ENCODE measurements at regions not wholly inside any gene's neighbourhood (a gene's known extent, or its start where the extent isn't known, plus 50 kb on each side); places are given as distances from the start of the nearest gene placed in this dataset.

GRCh38 chr1:177377866-177378265 lies 207.1 kb downstream of the BRINP2 start:
- DNase-seq (ENCODE audit: low read depth, low spot score): no peak
- in situ Hi-C loops (cut with HindIII; ENCODE audit: low pct_unique_long_range_greater_than_20kb, low sequenced_read_pairs): no loop called here

- in situ Hi-C loops (cut with HindIII; ENCODE audit: low pct_unique_long_range_greater_than_20kb, low sequenced_read_pairs): no loop called here
- no peak for DNase-seq (ENCODE audit: low read depth, low spot score)
Observed at GRCh38 chr1:177368255-177368654, 197.5 kb downstream of the BRINP2 start.

GRCh38 chr1:177366091-177366490 lies 195.3 kb downstream of the BRINP2 start:
- DNase-seq (ENCODE audit: low read depth, low spot score): no peak
- in situ Hi-C loops (cut with HindIII; ENCODE audit: low pct_unique_long_range_greater_than_20kb, low sequenced_read_pairs): no loop called here

GRCh38 chr1:177360791-177361190 lies 190.0 kb downstream of the BRINP2 start:
- DNase-seq (ENCODE audit: low read depth, low spot score): no peak
- in situ Hi-C loops (cut with HindIII; ENCODE audit: low pct_unique_long_range_greater_than_20kb, low sequenced_read_pairs): no loop called here

GRCh38 chr1:177356674-177357435 lies 186.1 kb downstream of the BRINP2 start:
- in situ Hi-C loops (cut with HindIII; ENCODE audit: low pct_unique_long_range_greater_than_20kb, low sequenced_read_pairs): no loop called here

GRCh38 chr1:177355575-177355974 lies 184.8 kb downstream of the BRINP2 start:
- in situ Hi-C loops (cut with HindIII; ENCODE audit: low pct_unique_long_range_greater_than_20kb, low sequenced_read_pairs): no loop called here
- peak; percentile 49 for DNase-seq (ENCODE audit: low read depth, low spot score)

More at GRCh38 chr1:177356674-177357435, 186.1 kb downstream of the BRINP2 start:
- no peak for DNase-seq (ENCODE audit: low read depth, low spot score)

- in situ Hi-C loops (cut with HindIII; ENCODE audit: low pct_unique_long_range_greater_than_20kb, low sequenced_read_pairs): no loop called here
- no peak for DNase-seq (ENCODE audit: low read depth, low spot score)
Observed at GRCh38 chr1:177354247-177354646, 183.5 kb downstream of the BRINP2 start.

- in situ Hi-C loops (cut with HindIII; ENCODE audit: low pct_unique_long_range_greater_than_20kb, low sequenced_read_pairs): no loop called here
- no peak for DNase-seq (ENCODE audit: low read depth, low spot score)
Observed at GRCh38 chr1:177351361-177352108, 180.8 kb downstream of the BRINP2 start.

- no peak for DNase-seq (ENCODE audit: low read depth, low spot score)
- in situ Hi-C loops (cut with HindIII; ENCODE audit: low pct_unique_long_range_greater_than_20kb, low sequenced_read_pairs): no loop called here
Observed at GRCh38 chr1:177346790-177347359, 176.1 kb downstream of the BRINP2 start.

- in situ Hi-C loops (cut with HindIII; ENCODE audit: low pct_unique_long_range_greater_than_20kb, low sequenced_read_pairs): no loop called here
- DNase-seq (ENCODE audit: low read depth, low spot score): no peak
Observed at GRCh38 chr1:177343445-177343844, 172.7 kb downstream of the BRINP2 start.

GRCh38 chr1:177341773-177342172 lies 171.0 kb downstream of the BRINP2 start:
- DNase-seq (ENCODE audit: low read depth, low spot score): no peak
- in situ Hi-C loops (cut with HindIII; ENCODE audit: low pct_unique_long_range_greater_than_20kb, low sequenced_read_pairs): no loop called here

GRCh38 chr1:177340601-177341067 lies 169.9 kb downstream of the BRINP2 start:
- DNase-seq (ENCODE audit: low read depth, low spot score): no peak
- in situ Hi-C loops (cut with HindIII; ENCODE audit: low pct_unique_long_range_greater_than_20kb, low sequenced_read_pairs): no loop called here

GRCh38 chr1:177338376-177338775 lies 167.6 kb downstream of the BRINP2 start:
- in situ Hi-C loops (cut with HindIII; ENCODE audit: low pct_unique_long_range_greater_than_20kb, low sequenced_read_pairs): no loop called here
- no peak for DNase-seq (ENCODE audit: low read depth, low spot score)

- in situ Hi-C loops (cut with HindIII; ENCODE audit: low pct_unique_long_range_greater_than_20kb, low sequenced_read_pairs): no loop called here
Observed at GRCh38 chr1:177334903-177335302, 164.1 kb downstream of the BRINP2 start.

GRCh38 chr1:177333936-177334595 lies 163.3 kb downstream of the BRINP2 start:
- in situ Hi-C loops (cut with HindIII; ENCODE audit: low pct_unique_long_range_greater_than_20kb, low sequenced_read_pairs): no loop called here

More at GRCh38 chr1:177334903-177335302, 164.1 kb downstream of the BRINP2 start:
- DNase-seq (ENCODE audit: low read depth, low spot score): no peak

More at GRCh38 chr1:177333936-177334595, 163.3 kb downstream of the BRINP2 start:
- peak; percentile 9 for DNase-seq (ENCODE audit: low read depth, low spot score)
